ENCODE measurements at regions not wholly inside any gene's neighbourhood (a gene's known extent, or its start where the extent isn't known, plus 50 kb on each side); places are given as distances from the start of the nearest gene placed in this dataset.

DNA sequence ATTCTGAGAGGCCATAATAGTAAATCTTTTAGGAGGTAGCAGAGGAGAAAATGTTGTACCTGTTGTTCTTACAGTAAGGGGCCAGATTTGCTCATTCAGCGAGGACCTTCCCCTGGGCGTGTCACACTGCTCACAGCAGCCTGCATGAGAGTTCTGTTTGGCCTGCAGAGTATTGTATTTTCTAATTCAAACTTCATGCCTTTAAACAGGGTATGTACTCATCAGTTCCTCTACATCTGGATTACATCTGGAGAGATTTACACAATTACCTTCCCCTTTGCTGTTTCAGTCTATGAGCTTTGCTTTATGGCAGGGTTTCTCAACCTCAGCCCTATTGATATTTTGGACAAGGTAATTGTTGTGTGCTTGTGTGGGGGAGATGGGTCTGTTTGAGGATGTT lies 170.9 kb upstream of the STK32A start:
- H3K4me3 Mint-ChIP-seq = no peak overlapping the region
- no peaks in the 10 kb centered on the region for H3K9me3 Mint-ChIP-seq

DNA sequence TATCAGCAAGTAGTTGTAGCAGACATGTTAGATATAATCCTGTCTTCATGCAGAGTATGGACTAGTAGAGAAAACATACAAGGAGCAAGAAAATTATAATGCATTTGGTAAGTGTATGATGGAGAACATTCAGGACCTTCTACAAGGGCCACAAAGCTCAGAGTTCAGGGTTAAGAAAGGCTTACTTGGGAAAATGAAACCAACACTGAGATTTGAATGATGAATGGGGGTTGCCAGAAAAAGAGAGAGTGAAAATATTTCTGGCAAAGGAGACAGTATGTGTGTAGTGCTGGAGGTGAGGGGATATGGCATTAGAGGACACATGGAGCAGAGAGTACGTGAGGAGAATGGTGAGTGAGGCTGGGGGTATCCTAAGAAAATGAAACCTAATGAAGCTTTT lies 169.8 kb upstream of the STK32A start:
- H3K4me3 Mint-ChIP-seq = no peak overlapping the region

More for the DNA sequence above, 170.9 kb upstream of the STK32A start:
- H3K27me3 Mint-ChIP-seq = peaks cover 7% of the 10 kb centered on the region
- TF ChIP-seq, protein P1, sequence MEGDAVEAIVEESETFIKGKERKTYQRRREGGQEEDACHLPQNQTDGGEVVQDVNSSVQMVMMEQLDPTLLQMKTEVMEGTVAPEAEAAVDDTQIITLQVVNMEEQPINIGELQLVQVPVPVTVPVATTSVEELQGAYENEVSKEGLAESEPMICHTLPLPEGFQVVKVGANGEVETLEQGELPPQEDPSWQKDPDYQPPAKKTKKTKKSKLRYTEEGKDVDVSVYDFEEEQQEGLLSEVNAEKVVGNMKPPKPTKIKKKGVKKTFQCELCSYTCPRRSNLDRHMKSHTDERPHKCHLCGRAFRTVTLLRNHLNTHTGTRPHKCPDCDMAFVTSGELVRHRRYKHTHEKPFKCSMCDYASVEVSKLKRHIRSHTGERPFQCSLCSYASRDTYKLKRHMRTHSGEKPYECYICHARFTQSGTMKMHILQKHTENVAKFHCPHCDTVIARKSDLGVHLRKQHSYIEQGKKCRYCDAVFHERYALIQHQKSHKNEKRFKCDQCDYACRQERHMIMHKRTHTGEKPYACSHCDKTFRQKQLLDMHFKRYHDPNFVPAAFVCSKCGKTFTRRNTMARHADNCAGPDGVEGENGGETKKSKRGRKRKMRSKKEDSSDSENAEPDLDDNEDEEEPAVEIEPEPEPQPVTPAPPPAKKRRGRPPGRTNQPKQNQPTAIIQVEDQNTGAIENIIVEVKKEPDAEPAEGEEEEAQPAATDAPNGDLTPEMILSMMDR (conservative IDR thresholded peaks at IDR 0.05) = no peak
- H3K4me1 Mint-ChIP-seq (ENCODE audit: unreplicated experiment) = peaks cover 9% of the 10 kb centered on the region
- no peaks in the 10 kb centered on the region for H3K36me3 Mint-ChIP-seq
- no peak overlapping the region for H3K27ac Mint-ChIP-seq
- DNase-seq (ENCODE audit: extremely low spot score, unreplicated experiment) = no peak

DNA sequence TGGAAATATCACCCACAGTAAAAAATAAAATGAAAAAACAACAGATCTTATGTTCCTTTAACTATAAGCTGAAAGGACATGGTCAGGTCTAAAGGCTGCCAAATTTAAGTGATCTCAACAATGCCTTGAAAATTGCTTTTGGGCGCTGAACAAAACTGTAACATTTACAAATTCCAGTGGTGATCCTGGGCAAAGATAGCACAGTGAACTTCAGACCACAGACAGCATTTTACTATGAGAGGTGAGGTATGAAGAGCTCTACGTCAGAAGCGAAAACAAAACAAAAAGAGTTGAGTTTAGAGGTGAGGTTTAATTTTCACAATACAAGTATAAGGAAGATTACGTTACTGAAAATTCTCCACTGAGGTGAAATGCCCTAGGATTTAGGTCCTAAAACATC lies 165.8 kb upstream of the STK32A start:
- Mint-ChIP-seq H3K4me3 (no peak overlapping the region), H3K27me3 (peaks cover 4% of the 10 kb centered on the region), H3K4me1 (ENCODE audit: unreplicated experiment) (peaks cover 3% of the 10 kb centered on the region), H3K27ac (no peak overlapping the region), H3K9me3 (no peaks in the 10 kb centered on the region), H3K36me3 (no peaks in the 10 kb centered on the region)
- DNase-seq (ENCODE audit: extremely low spot score, unreplicated experiment) = no peak
- TF ChIP-seq, protein P1 (conservative IDR thresholded peaks at IDR 0.05) = no peak

More for the DNA sequence above, 169.8 kb upstream of the STK32A start:
- Mint-ChIP-seq H3K36me3 (no peaks in the 10 kb centered on the region), H3K4me1 (ENCODE audit: unreplicated experiment) (peaks cover 9% of the 10 kb centered on the region), H3K9me3 (no peaks in the 10 kb centered on the region), H3K27ac (no peak overlapping the region), H3K27me3 (peaks cover 7% of the 10 kb centered on the region)
- TF ChIP-seq, protein P1 (conservative IDR thresholded peaks at IDR 0.05) = no peak
- no peak for DNase-seq (ENCODE audit: extremely low spot score, unreplicated experiment)

DNA sequence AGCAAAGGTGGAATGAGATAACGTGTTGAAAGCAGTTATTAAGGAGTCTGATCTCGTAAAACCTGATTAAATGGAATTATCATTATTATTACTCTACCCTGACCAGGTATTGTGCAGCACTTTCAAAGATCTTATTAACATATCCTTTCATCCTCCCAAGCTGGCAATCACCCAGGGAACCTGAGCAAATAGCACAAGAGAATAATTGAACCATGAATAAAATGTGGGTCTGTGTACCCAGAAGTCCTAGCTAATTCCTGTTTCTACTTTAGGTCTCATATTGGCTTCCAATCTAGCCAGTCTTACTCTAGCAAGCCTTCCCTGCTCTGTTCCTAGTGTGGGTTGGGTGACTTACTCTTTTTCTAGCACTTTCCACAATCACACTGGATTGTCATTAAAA lies 162.2 kb upstream of the STK32A start:
- H3K27me3 Mint-ChIP-seq = no peaks in the 10 kb centered on the region
- no peaks in the 10 kb centered on the region for H3K36me3 Mint-ChIP-seq
- H3K4me1 Mint-ChIP-seq (ENCODE audit: unreplicated experiment) = no peaks in the 10 kb centered on the region
- H3K27ac Mint-ChIP-seq = no peak overlapping the region
- TF ChIP-seq, protein P1 (conservative IDR thresholded peaks at IDR 0.05) = no peak
- H3K9me3 Mint-ChIP-seq = no peaks in the 10 kb centered on the region
- no peak for DNase-seq (ENCODE audit: extremely low spot score, unreplicated experiment)
- no peak overlapping the region for H3K4me3 Mint-ChIP-seq

DNA sequence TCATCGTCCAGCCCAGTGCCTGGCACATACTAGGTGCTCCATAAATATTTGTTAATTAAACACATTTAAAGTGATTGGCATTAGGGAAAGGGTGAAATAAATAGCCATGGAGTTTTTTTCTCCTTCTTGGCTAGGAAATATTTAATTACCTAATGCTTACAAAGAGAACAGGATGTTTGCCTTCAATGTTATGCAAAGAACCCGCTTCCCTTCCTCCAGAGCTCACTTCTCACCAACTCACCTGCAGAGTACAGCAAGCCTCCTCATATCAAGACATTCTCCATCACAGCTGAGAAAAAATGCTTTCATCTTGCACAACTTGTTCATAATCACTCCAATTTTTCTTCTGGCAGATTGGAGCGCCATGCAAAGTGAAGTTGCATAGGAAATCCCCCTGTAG lies 161.7 kb upstream of the STK32A start:
- H3K9me3 Mint-ChIP-seq = no peaks in the 10 kb centered on the region
- H3K27ac Mint-ChIP-seq = no peak overlapping the region
- H3K4me3 Mint-ChIP-seq = no peak overlapping the region
- TF ChIP-seq, protein P1 (conservative IDR thresholded peaks at IDR 0.05) = no peak
- H3K4me1 Mint-ChIP-seq (ENCODE audit: unreplicated experiment) = no peaks in the 10 kb centered on the region
- no peaks in the 10 kb centered on the region for H3K36me3 Mint-ChIP-seq
- H3K27me3 Mint-ChIP-seq = no peaks in the 10 kb centered on the region
- no peak for DNase-seq (ENCODE audit: extremely low spot score, unreplicated experiment)

DNA sequence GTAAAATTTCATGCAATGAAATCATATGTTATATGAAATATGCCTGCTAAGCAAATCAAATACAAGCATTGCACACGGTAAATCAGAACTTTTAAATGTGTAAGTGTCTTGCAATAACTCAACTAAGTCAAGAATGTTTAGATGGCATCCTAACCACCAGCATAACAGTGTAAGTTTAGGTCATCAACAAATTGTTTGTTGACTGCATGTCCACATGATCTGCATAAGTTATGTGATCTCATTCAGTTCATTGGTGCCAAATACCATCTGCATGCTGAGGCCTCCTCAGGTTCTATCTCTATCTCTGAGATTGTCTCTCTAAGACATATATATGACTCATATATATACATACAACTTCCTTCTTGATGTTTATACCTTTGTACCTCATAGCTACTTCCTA lies 159.6 kb upstream of the STK32A start:
- Mint-ChIP-seq H3K36me3 (no peaks in the 10 kb centered on the region), H3K4me3 (no peak overlapping the region), H3K27me3 (no peaks in the 10 kb centered on the region), H3K4me1 (ENCODE audit: unreplicated experiment) (no peaks in the 10 kb centered on the region), H3K27ac (no peak overlapping the region), H3K9me3 (no peaks in the 10 kb centered on the region)
- no peak for DNase-seq (ENCODE audit: extremely low spot score, unreplicated experiment)
- TF ChIP-seq, protein P1 (conservative IDR thresholded peaks at IDR 0.05) = no peak

Measured in type B pancreatic cell (in vitro differentiated cells).